GM12878 (cell line): ENCODE measurements at regions not wholly inside any gene's neighbourhood (a gene's known extent, or its start where the extent isn't known, plus 50 kb on each side); places are given as distances from the start of the nearest gene placed in this dataset.

ENCODE experiments used
- ATAC-seq: fragments of 200-7000 bp; cut with Tn5 transposase; 3 replicates; pipeline ENCODE4 v1.9.1; 2020; ENCODE audit warnings: mild to moderate bottlenecking, moderate library complexity
- BruUV-seq: library from RNA; stranded (reverse); fragments of 400-500 nt; replicated peaks from 2 replicates; lab custom pipeline; 2021; lab: Mats Ljungman, UMichigan
- CTCF ChIA-PET: fragments of 300-600 bp; sonication (Branson Sonifier 250); formaldehyde crosslinking; extraction: SDS; loops from one replicate; lab custom pipeline; 2021; ENCODE audit warnings: inconsistent platforms; lab: Yijun Ruan, JAX
- POLR2A ChIA-PET: fragments of 350-600 bp; formaldehyde crosslinking; extraction: SDS; loops from one replicate; lab custom pipeline; 2021; ENCODE audit warnings: inconsistent platforms; lab: Charles Lee
- RAD21 ChIA-PET: fragments of 300-600 bp; sonication (Branson Sonifier 250); formaldehyde crosslinking; loops from one replicate; lab custom pipeline; 2023; ENCODE audit warnings: antibody characterized with exemption; ENCODE audit not compliant: unreplicated experiment; lab: Charles Lee
- SMC1A ChIA-PET: fragments of 300-600 bp; sonication (Branson Sonifier 250); formaldehyde crosslinking; loops from one replicate; lab custom pipeline; 2023; ENCODE audit not compliant: unreplicated experiment, uncharacterized antibody; lab: Charles Lee
- DNase-seq: peaks from one replicate; pipeline ENCODE4 v3.0.0-alpha.2; 2011; ENCODE audit warnings: low read depth, low spot score
- FAIRE-seq: peaks from 3 replicates; lab custom pipeline; 2011; peaks lifted over from hg19 to GRCh38; lab: Jason Lieb, UNC
- H2AFZ ChIP-seq: 2 replicates; pipeline ENCODE4 v1.6.0; 2011; ENCODE audit warnings: low read depth, low read length, control low read depth; ENCODE audit not compliant: control insufficient read depth
- H3K27ac ChIP-seq: 2 replicates; pipeline ENCODE4 v1.5.1; 2011; ENCODE audit warnings: control low read depth; ENCODE audit not compliant: control insufficient read depth, insufficient read depth
- H3K27me3 ChIP-seq, 2 experiments: replicated peaks in 1 of 2; 2 replicates each; pipeline versions ENCODE4 v1.6.0 to v1.6.1; 2011; ENCODE audit warnings: low read length in 1 of 2; ENCODE audit not compliant: control insufficient read depth in 2 of 2, insufficient read depth in 2 of 2
- H3K36me3 ChIP-seq, 2 experiments: 2 replicates each; pipeline ENCODE4 v1.5.1; 2011; ENCODE audit warnings: low read length in 1 of 2; ENCODE audit not compliant: control insufficient read depth in 2 of 2, insufficient read depth in 2 of 2
- H3K4me1 ChIP-seq: 2 replicates; pipeline ENCODE4 v1.6.1; 2011; ENCODE audit warnings: mild to moderate bottlenecking, low read length, moderate library complexity, mixed read lengths; ENCODE audit not compliant: control insufficient read depth, insufficient read depth
- H3K4me2 ChIP-seq: 2 replicates; pipeline ENCODE4 v1.6.0; 2011; ENCODE audit warnings: control low read depth; ENCODE audit not compliant: control insufficient read depth, insufficient read depth
- H3K4me3 ChIP-seq: fragments of 200-600 bp; sonication (generic); 2 replicates; pipeline ENCODE4 v1.5.1; 2016
- H3K79me2 ChIP-seq: 2 replicates; pipeline ENCODE4 v1.6.0; 2011; ENCODE audit warnings: low read length; ENCODE audit not compliant: control insufficient read depth, insufficient read depth
- H3K9ac ChIP-seq: 2 replicates; pipeline ENCODE4 v1.8.0; 2011; ENCODE audit warnings: low read length, control low read depth, mixed read lengths; ENCODE audit not compliant: control insufficient read depth, insufficient read depth
- H3K9me3 ChIP-seq: replicated peaks from 3 replicates; pipeline ENCODE4 v1.5.1; 2011; ENCODE audit warnings: mild to moderate bottlenecking, low read length; ENCODE audit not compliant: control insufficient read depth, insufficient read depth
- H4K20me1 ChIP-seq: 2 replicates; pipeline ENCODE4 v1.6.0; 2011; ENCODE audit not compliant: control insufficient read depth, insufficient read depth
- CTCF ChIP-seq, 3 experiments: IDR thresholded peaks in 2 of 3; conservative IDR thresholded peaks in 1 of 3; 2 replicates each; pipeline ENCODE4 v1.5.1; 2011; ENCODE audit warnings: low read depth in 3 of 3, low read length in 3 of 3, mild to moderate bottlenecking in 3 of 3, control low read depth in 2 of 3, moderate library complexity in 2 of 3, inconsistent platforms in 1 of 3, mixed read lengths in 1 of 3; ENCODE audit not compliant: control insufficient read depth in 2 of 3, insufficient read depth in 1 of 3; ENCODE audit errors: extremely low read depth in 1 of 3
- E4F1 ChIP-seq: fragments of 450-650 bp; IDR thresholded peaks from 2 replicates; pipeline ENCODE4 v1.6.1; 2018; ENCODE audit warnings: borderline replicate concordance, mild to moderate bottlenecking; ENCODE audit not compliant: partially characterized antibody
- WGBS: methylation state at CpG from one replicate; pipeline ENCODE4 v1.1.6; 2016; ENCODE audit warnings: low lambda C conversion rate; ENCODE audit not compliant: insufficient replicate concordance, insufficient coverage; ENCODE audit errors: missing lambda C conversion rate; 5-methylcytosine and 5-hydroxymethylcytosine counted together
- in situ Hi-C: fragments of 300-500 bp; cut with MboI; formaldehyde crosslinking; loops from 9 replicates; pipeline ENCODE4 v1.14.3; 2018; ENCODE audit warnings: mixed read lengths
- intact Hi-C: fragments of 100-400 bp; cut with micrococcal nuclease; formaldehyde crosslinking; loops from one replicate; pipeline ENCODE4 v1.14.2; 2022; ENCODE audit not compliant: unreplicated experiment

- no peak for FAIRE-seq
Measured at GRCh38 chrX:99394456-99394855, 1015.6 kb downstream of the PCDH19 start.

More at GRCh38 chrX:99394456-99394855, 1015.6 kb downstream of the PCDH19 start:
- Histone ChIP-seq H2AFZ (no peak overlapping the region), H3K4me3 (no peak overlapping the region), H4K20me1 (no peaks in the 10 kb centered on the region), H3K27ac (no peak overlapping the region), H3K36me3 (no peaks in the 10 kb centered on the region), H3K79me2 (no peaks in the 10 kb centered on the region), H3K4me2 (no peak overlapping the region), H3K27me3 (no peaks in the 10 kb centered on the region), H3K4me1 (no peaks in the 10 kb centered on the region), H3K9me3 (no peaks in the 10 kb centered on the region), H3K9ac (no peak overlapping the region)
- ChIA-PET CTCF (interaction anchor here (0.6 to 1.1 kb wide), 2 partner anchors 11 to 131 kb away, joined by 3 to 4 read pairs; no protein-coding TSS in a partner anchor), POLR2A (no interaction called here), SMC1A (no interaction called here), RAD21 (no interaction called here)
- BruUV-seq: no TSS peak
- no peak for DNase-seq
- 86% methylated on average over 2 of the region's 2 CpGs for WGBS
- TF ChIP-seq CTCF (IDR thresholded peaks at IDR 0.05 in 2 of 3, conservative IDR thresholded peaks at IDR 0.05 in 1 of 3; ENCODE audit: control insufficient read depth in 2 of 3, extremely low read depth in 1 of 3, insufficient read depth in 1 of 3, low read depth in 3 of 3, low read length in 3 of 3): peak in 1 of 3 experiments; percentile 4; a peak in 1 of 6 replicates
- TF ChIP-seq E4F1: no peak
- in situ Hi-C loops: no loop called here
- ATAC-seq: no peak
- intact Hi-C loops: loop anchor here (10.0 kb wide), 1 partner anchor 60 kb away; no protein-coding TSS in a partner anchor
